Immature natural killer cell (primary cell): ENCODE measurements at regions not wholly inside any gene's neighbourhood (a gene's known extent, or its start where the extent isn't known, plus 50 kb on each side); places are given as distances from the start of the nearest gene placed in this dataset.

Experiments used
- DNase-seq, 3 donors: peaks; one replicate each; pipeline ENCODE4 v3.0.0; 2022; ENCODE audit warnings: mixed read lengths in 1 of 3
- H3K27ac Mint-ChIP-seq, 6 donors: one replicate each; pipeline ENCODE4 v1.8.0; 2020; ENCODE audit warnings: mixed read lengths in 6 of 6, mild to moderate bottlenecking in 5 of 6, inconsistent platforms in 4 of 6, moderate library complexity in 3 of 6
- H3K27me3 Mint-ChIP-seq, 3 donors: one replicate each; pipeline ENCODE4 v1.8.0; 2020 to 2021; ENCODE audit warnings: low read depth in 3 of 3, mild to moderate bottlenecking in 3 of 3, mixed read lengths in 3 of 3, moderate library complexity in 3 of 3, inconsistent platforms in 1 of 3
- H3K36me3 Mint-ChIP-seq, 3 donors: one replicate each; pipeline ENCODE4 v1.8.0; 2020; ENCODE audit warnings: mixed read lengths in 3 of 3, inconsistent platforms in 2 of 3, mild to moderate bottlenecking in 2 of 3
- H3K4me1 Mint-ChIP-seq, 2 donors: one replicate each; pipeline ENCODE4 v1.8.0; 2020; ENCODE audit warnings: inconsistent platforms in 2 of 2, mild to moderate bottlenecking in 2 of 2, mixed read lengths in 2 of 2, moderate library complexity in 1 of 2
- H3K4me3 Mint-ChIP-seq, 5 donors: one replicate each; pipeline ENCODE4 v1.8.0; 2020; ENCODE audit warnings: mild to moderate bottlenecking in 5 of 5, mixed read lengths in 5 of 5, inconsistent platforms in 3 of 5, moderate library complexity in 3 of 5
- H3K9me3 Mint-ChIP-seq, 6 donors: one replicate each; pipeline ENCODE4 v1.8.0; 2020; ENCODE audit warnings: mild to moderate bottlenecking in 6 of 6, mixed read lengths in 6 of 6, inconsistent platforms in 4 of 6, moderate library complexity in 3 of 6

- Mint-ChIP-seq H3K27me3 (peaks cover 0 to 3% (median 2%) of the 10 kb centered on the region in 3 donors), H3K27ac (no peak overlapping the region), H3K4me1 (no peaks in the 10 kb centered on the region), H3K9me3 (no peaks in the 10 kb centered on the region), H3K36me3 (no peaks in the 10 kb centered on the region), H3K4me3 (no peak overlapping the region)
- no peak for DNase-seq
These were observed 167.2 kb upstream of the SLC4A4 start for GRCh38 chr4:71171592-71171991.

DNA sequence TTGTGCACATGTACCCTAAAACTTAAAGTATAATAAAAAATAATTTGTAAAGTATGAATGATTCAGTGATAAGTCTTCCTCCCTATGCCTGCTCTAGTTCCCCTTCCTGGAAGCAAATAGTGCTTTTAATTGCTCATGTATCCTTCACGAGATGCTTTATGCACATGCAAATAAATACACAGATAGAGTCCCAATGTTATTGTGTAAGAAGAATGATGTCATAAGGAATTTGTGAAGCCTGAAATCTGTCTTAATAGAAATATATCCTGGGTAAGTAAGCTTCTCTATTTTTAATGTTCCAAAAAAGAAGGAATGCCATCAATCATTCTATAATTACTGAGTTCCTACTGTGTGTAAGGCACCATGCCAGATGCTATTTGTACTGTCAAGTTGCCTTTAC, 157.5 kb upstream of the SLC4A4 start:
- Mint-ChIP-seq H3K4me1 (peaks cover 21 to 25% of the 10 kb centered on the region in 2 donors), H3K27ac (no peak overlapping the region), H3K4me3 (no peak overlapping the region), H3K9me3 (no peaks in the 10 kb centered on the region), H3K27me3 (peaks cover 0 to 2% (median 0%) of the 10 kb centered on the region in 3 donors), H3K36me3 (no peaks in the 10 kb centered on the region)
- no peak for DNase-seq

GRCh38 chr4:71184195-71184781, 154.5 kb upstream of the SLC4A4 start:
- Mint-ChIP-seq H3K27ac (peak overlapping the region in 5 of 6 donors; percentile 2 to 81 (median 63)), H3K27me3 (peaks cover 0 to 4% (median 2%) of the 10 kb centered on the region in 3 donors), H3K4me1 (peaks cover 37 to 44% of the 10 kb centered on the region in 2 donors), H3K4me3 (peak overlapping the region; percentile 21 to 49 (median 36)), H3K36me3 (no peaks in the 10 kb centered on the region), H3K9me3 (no peaks in the 10 kb centered on the region)
- peak; percentile 46 to 57 (median 55) for DNase-seq

DNA sequence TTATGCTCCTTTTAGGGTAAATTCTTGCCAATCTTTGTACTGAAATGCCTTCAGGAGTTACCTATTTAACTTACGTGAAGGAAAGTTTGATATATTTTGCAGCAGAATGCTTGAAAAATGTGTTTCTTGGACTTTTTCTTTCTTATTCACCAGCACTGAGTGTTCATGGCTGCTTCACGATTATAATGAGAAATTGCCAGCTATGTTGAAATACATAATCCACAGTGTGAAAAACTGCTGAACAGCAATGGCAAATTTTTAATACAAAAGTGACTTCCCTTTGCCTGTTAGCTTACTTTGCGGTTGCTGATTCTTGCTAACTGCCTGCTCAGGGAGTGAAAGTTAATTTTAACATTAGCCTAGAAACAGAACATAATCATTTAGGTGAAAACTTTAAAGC, 153.8 kb upstream of the SLC4A4 start:
- Mint-ChIP-seq H3K27me3 (peaks cover 0 to 4% (median 2%) of the 10 kb centered on the region in 3 donors), H3K9me3 (no peaks in the 10 kb centered on the region), H3K36me3 (no peaks in the 10 kb centered on the region), H3K27ac (peak overlapping the region in 3 of 6 donors; percentile 16 to 53 (median 18)), H3K4me3 (peak overlapping the region; percentile 29 to 94 (median 90)), H3K4me1 (peaks cover 43 to 52% of the 10 kb centered on the region in 2 donors)
- no peak for DNase-seq

- Mint-ChIP-seq H3K9me3 (no peaks in the 10 kb centered on the region), H3K27ac (peak overlapping the region; percentile 82 to 94 (median 91)), H3K27me3 (peaks cover 2 to 5% (median 4%) of the 10 kb centered on the region in 3 donors), H3K4me1 (peaks cover 47 to 60% of the 10 kb centered on the region in 2 donors), H3K36me3 (no peaks in the 10 kb centered on the region), H3K4me3 (peak overlapping the region; percentile 89 to 95 (median 90))
- DNase-seq, result no peak
These were observed 152.6 kb upstream of the SLC4A4 start for GRCh38 chr4:71186257-71186565.

DNA sequence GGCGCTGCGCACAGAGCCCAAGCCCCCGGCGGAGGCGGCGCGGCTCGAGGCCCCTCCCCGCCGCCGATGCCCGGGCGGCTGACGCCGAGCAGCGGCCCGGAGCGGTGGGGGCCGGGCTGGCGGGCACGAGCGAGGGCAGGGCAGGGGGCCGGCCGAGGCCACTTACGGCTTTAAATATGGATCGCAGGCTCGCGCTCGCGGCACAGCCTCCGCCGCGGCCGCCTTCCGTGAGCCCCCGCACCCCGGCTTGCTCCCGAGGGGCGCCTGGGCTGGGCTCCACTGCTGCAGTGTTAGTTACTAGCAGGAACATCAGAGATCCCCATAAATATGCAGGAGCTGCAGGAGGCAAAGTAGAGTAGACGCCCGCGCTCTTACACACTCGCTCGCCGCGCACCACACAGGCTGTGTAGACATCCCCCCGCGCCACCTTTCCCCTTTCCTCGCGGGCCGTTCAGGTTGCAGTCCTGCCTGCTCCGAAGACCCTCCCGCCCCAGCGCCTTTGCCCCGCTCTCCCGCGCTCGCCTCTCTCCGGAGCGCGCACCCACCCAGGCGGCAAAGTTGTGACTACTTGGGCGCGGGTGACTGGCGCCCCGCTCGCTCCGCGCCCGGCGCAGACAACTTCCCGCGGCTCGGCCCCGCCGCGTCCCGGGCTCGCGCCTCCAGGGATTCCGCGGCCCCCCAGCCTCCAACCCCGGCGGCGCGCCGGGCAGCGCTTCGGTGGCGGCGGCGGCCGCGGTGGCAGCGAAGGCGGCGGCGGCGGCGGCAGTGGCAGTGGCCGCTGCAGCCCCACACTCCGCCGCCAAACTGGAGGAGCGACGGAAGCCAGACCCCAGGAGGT, 152.0 kb upstream of the SLC4A4 start:
- DNase-seq, result peak; percentile 75 to 78 (median 77)
- Mint-ChIP-seq H3K4me3 (peak overlapping the region; percentile 89 to 96 (median 94)), H3K4me1 (peaks cover 47 to 62% of the 10 kb centered on the region in 2 donors), H3K27me3 (peaks cover 2 to 5% (median 4%) of the 10 kb centered on the region in 3 donors), H3K9me3 (no peaks in the 10 kb centered on the region), H3K27ac (peak overlapping the region; percentile 72 to 94 (median 87)), H3K36me3 (no peaks in the 10 kb centered on the region)

DNA sequence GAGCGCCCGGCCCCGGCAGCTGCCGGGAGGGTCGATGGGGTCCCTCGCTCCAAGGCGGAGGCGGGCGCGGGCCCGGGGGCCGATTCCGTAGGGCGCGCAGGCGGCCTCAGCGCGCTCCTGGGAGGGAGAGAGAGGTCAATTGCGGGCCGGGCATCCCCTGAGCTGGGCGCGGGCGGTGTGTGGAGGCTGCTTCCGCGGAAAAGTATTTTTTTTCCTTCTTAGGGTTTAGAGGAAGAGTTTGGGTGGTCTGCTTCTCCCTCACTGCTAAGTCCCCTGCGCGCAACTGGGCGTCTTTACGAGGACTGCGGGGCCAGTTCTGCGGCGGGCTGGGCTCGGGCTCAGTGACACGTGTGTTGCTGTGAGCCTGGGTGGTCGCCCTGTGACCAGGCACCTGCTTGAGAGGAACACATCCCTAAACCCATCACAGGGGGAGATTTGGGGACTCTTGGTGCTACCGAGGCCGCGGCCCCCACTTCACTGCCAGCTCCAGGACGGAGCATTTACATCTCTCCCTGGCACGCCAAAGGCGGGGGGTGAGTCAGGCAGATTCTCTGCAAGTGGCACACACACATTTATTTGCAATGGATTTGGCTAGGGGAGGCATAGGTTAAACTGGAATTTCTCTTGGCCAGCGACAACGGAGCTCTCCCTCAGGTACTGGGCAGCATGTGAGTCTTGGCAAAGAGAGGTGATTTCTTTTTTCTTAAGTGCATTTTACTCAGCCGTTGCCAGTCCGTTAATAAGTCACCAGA, 151.2 kb upstream of the SLC4A4 start:
- Mint-ChIP-seq H3K4me1 (peaks cover 47 to 62% of the 10 kb centered on the region in 2 donors), H3K9me3 (no peaks in the 10 kb centered on the region), H3K36me3 (no peaks in the 10 kb centered on the region), H3K27me3 (peaks cover 2 to 5% (median 4%) of the 10 kb centered on the region in 3 donors), H3K27ac (peak overlapping the region; percentile 75 to 92 (median 89)), H3K4me3 (peak overlapping the region; percentile 88 to 96 (median 94))
- peak; percentile 20 to 36 (median 32) for DNase-seq

GRCh38 chr4:71188156-71188640, 150.6 kb upstream of the SLC4A4 start:
- peak overlapping the region; percentile 88 to 96 (median 94) for H3K4me3 Mint-ChIP-seq
- DNase-seq, result no peak
- H3K4me1 Mint-ChIP-seq, result peaks cover 47 to 62% of the 10 kb centered on the region in 2 donors
- H3K27me3 Mint-ChIP-seq, result peaks cover 2 to 5% (median 4%) of the 10 kb centered on the region in 3 donors
- peak overlapping the region; percentile 75 to 92 (median 89) for H3K27ac Mint-ChIP-seq
- H3K36me3 Mint-ChIP-seq, result no peaks in the 10 kb centered on the region
- H3K9me3 Mint-ChIP-seq, result no peaks in the 10 kb centered on the region

DNA sequence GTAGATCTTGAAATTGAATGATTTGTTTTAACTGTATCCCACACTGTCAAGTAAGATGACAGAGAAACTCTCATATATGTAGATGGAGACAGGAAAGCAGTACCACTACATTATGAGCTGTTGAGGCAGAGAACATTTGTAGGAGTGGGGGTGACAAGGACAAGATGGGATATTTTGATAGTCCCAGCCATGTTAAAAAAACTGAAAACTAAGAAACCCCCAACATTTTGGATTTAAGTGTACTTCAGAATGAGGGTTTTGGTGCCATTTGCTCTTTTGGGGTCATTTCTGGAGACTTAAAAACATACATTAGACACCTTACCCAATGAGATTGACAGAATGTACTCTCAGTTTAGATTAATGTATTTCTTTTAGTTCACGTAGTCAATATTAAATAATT, 149.9 kb upstream of the SLC4A4 start:
- Mint-ChIP-seq H3K36me3 (no peaks in the 10 kb centered on the region), H3K27me3 (peaks cover 2 to 7% (median 4%) of the 10 kb centered on the region in 3 donors), H3K9me3 (no peaks in the 10 kb centered on the region), H3K27ac (peak overlapping the region; percentile 75 to 92 (median 89)), H3K4me1 (peaks cover 46 to 61% of the 10 kb centered on the region in 2 donors), H3K4me3 (peak overlapping the region; percentile 88 to 96 (median 94))
- no peak for DNase-seq

GRCh38 chr4:71189471-71189870, 149.3 kb upstream of the SLC4A4 start:
- H3K4me3 Mint-ChIP-seq, result peak overlapping the region; percentile 2 to 62 (median 10)
- no peaks in the 10 kb centered on the region for H3K36me3 Mint-ChIP-seq
- H3K27me3 Mint-ChIP-seq, result peaks cover 2 to 7% (median 4%) of the 10 kb centered on the region in 3 donors
- H3K9me3 Mint-ChIP-seq, result no peaks in the 10 kb centered on the region
- DNase-seq, result no peak
- peaks cover 41 to 56% of the 10 kb centered on the region in 2 donors for H3K4me1 Mint-ChIP-seq
- H3K27ac Mint-ChIP-seq, result peak overlapping the region in 5 of 6 donors; percentile 31 to 71 (median 69)

DNA sequence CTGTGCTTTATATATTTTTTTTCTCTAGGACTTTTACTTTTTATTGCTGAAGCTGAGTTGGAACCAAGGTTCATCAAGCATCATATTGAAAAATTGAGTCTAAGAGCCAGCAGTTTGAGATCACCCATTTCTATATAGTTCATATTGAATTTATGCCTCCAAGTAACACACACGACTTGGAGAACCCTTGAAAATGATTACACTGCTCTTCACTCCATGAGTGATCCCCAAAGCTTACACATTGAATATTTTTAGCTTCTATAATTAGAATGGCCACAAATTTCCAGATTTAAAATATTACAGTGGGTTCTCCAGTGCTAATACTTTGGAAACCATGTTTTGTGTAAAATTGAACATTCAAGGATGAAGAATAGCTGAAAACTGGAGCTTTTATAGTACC, 144.4 kb upstream of the SLC4A4 start:
- Mint-ChIP-seq H3K27me3 (peaks cover 0 to 7% (median 0%) of the 10 kb centered on the region in 3 donors), H3K36me3 (peaks cover 0 to 3% (median 0%) of the 10 kb centered on the region in 3 donors), H3K4me3 (no peak overlapping the region)

GRCh38 chr4:71195924-71196323, 142.9 kb upstream of the SLC4A4 start:
- Mint-ChIP-seq H3K27ac (no peak overlapping the region), H3K36me3 (peaks cover 0 to 3% (median 0%) of the 10 kb centered on the region in 3 donors), H3K27me3 (peaks cover 0 to 2% (median 0%) of the 10 kb centered on the region in 3 donors), H3K4me3 (no peak overlapping the region), H3K4me1 (peaks cover 27 to 34% of the 10 kb centered on the region in 2 donors), H3K9me3 (no peaks in the 10 kb centered on the region)
- no peak for DNase-seq

More for the DNA sequence above, 144.4 kb upstream of the SLC4A4 start:
- H3K9me3 Mint-ChIP-seq, result no peaks in the 10 kb centered on the region
- H3K4me1 Mint-ChIP-seq, result peaks cover 20 to 30% of the 10 kb centered on the region in 2 donors
- no peak overlapping the region for H3K27ac Mint-ChIP-seq
- no peak for DNase-seq

DNA sequence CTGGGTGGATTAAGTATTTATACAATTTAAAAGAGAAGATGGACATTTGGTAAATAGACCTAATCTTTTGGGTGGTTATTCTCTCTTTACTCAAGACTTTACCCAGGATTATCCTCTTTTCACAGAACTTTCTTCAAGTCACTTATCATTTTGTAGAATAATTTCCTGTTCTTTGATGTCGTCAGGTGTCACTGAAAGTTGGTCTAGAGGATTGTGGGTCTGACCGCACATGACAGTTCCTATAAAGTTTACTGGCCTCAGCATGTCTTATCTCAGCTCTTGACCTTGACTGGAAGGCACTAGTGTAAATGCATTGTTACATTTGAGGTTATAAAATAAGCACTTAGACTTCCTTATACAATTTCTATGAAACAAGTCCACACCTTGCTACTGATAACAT, 139.9 kb upstream of the SLC4A4 start:
- Mint-ChIP-seq H3K27ac (peak overlapping the region; percentile 12 to 84 (median 76)), H3K4me3 (peak overlapping the region; percentile 10 to 67 (median 32)), H3K4me1 (peaks cover 37 to 38% of the 10 kb centered on the region in 2 donors), H3K9me3 (no peaks in the 10 kb centered on the region), H3K27me3 (no peaks in the 10 kb centered on the region), H3K36me3 (peaks cover 0 to 3% (median 0%) of the 10 kb centered on the region in 3 donors)
- peak; percentile 41 to 53 (median 47) for DNase-seq
